Kidney glomerular epithelial cell (primary cell): ENCODE measurements at regions not wholly inside any gene's neighbourhood (a gene's known extent, or its start where the extent isn't known, plus 50 kb on each side); places are given as distances from the start of the nearest gene placed in this dataset.
A peak's percentile ranks its signal among the peaks of the same experiment; 100 is the strongest.

Experiments
- DNase-seq: peaks from one replicate; lab custom pipeline; 2025; lab: John Stamatoyannopoulos, UW

GRCh38 chr11:103624708-103625623, 411.5 kb upstream of the DDI1 start:
- peak; percentile 90 for DNase-seq

GRCh38 chr11:103625624-103625965, 410.8 kb upstream of the DDI1 start:
- DNase-seq = no peak

- no peak for DNase-seq
Observed at GRCh38 chr11:103628121-103628520, 408.3 kb upstream of the DDI1 start.

GRCh38 chr11:103631841-103632240, 404.6 kb upstream of the DDI1 start:
- DNase-seq = no peak

GRCh38 chr11:103633068-103633788, 403.2 kb upstream of the DDI1 start:
- DNase-seq = peak; percentile 75

GRCh38 chr11:103633819-103634590, 402.4 kb upstream of the DDI1 start:
- no peak for DNase-seq

GRCh38 chr11:103636232-103636631, 400.2 kb upstream of the DDI1 start:
- DNase-seq = no peak

GRCh38 chr11:103637295-103637694, 399.1 kb upstream of the DDI1 start:
- no peak for DNase-seq

- DNase-seq = no peak
Observed at GRCh38 chr11:103637831-103638230, 398.6 kb upstream of the DDI1 start.

- DNase-seq = no peak
Observed at GRCh38 chr11:103644676-103645075, 391.8 kb upstream of the DDI1 start.

- no peak for DNase-seq
Observed at GRCh38 chr11:103648054-103648453, 388.4 kb upstream of the DDI1 start.

- peak; percentile 52 for DNase-seq
Observed at GRCh38 chr11:103648670-103649400, 387.6 kb upstream of the DDI1 start.

GRCh38 chr11:103649401-103649895, 387.0 kb upstream of the DDI1 start:
- DNase-seq = no peak

GRCh38 chr11:103650330-103650729, 386.1 kb upstream of the DDI1 start:
- DNase-seq = no peak

- DNase-seq = no peak
Observed at GRCh38 chr11:103651341-103651998, 385.0 kb upstream of the DDI1 start.

- no peak for DNase-seq
Observed at GRCh38 chr11:103652013-103652412, 384.4 kb upstream of the DDI1 start.

GRCh38 chr11:103656382-103656781, 380.1 kb upstream of the DDI1 start:
- no peak for DNase-seq

- DNase-seq = peak; percentile 58
Observed at GRCh38 chr11:103659206-103659618, 377.2 kb upstream of the DDI1 start.

- DNase-seq = no peak
Observed at GRCh38 chr11:103659743-103660142, 376.7 kb upstream of the DDI1 start.

GRCh38 chr11:103661185-103661584, 375.3 kb upstream of the DDI1 start:
- no peak for DNase-seq

- no peak for DNase-seq
Observed at GRCh38 chr11:103661991-103662390, 374.4 kb upstream of the DDI1 start.
